ENCODE measurements at regions not wholly inside any gene's neighbourhood (a gene's known extent, or its start where the extent isn't known, plus 50 kb on each side); places are given as distances from the start of the nearest gene placed in this dataset.

GRCh38 chr1:213931836-213932235, 55.9 kb upstream of the PROX1 start:
- TF ChIP-seq CTCF (conservative IDR thresholded peaks at IDR 0.05; ENCODE audit: low read length) (no peak), EZH2phosphoT487 (IDR thresholded peaks at IDR 0.05; ENCODE audit: borderline replicate concordance, low read depth, low read length) (no peak)
